Spinal cord (tissue), 9 donors: ENCODE measurements at regions not wholly inside any gene's neighbourhood (a gene's known extent, or its start where the extent isn't known, plus 50 kb on each side); places are given as distances from the start of the nearest gene placed in this dataset.
"Not testable (repeated sequence)": the region's sequence is repeated elsewhere in the genome, so short reads cannot be mapped to it uniquely, and the experiment has no call there.

Experiments used
- DNase-seq, 6 donors: peaks; one replicate each; pipeline versions ENCODE4 v3.0.0 to v3.0.0-alpha.2; 2013 to 2015; ENCODE audit warnings: low spot score in 6 of 6, low read depth in 4 of 6
- H3K27ac ChIP-seq: one replicate; pipeline ENCODE4 v1.5.1; 2013; ENCODE audit warnings: low read depth, low read length, control low read depth
- H3K27me3 ChIP-seq: one replicate; pipeline ENCODE4 v1.6.1; 2013; ENCODE audit warnings: low read length; ENCODE audit not compliant: control insufficient read depth, insufficient read depth
- H3K36me3 ChIP-seq: one replicate; pipeline ENCODE4 v1.6.1; 2013; ENCODE audit warnings: low read length; ENCODE audit not compliant: control insufficient read depth, insufficient read depth
- H3K4me1 ChIP-seq: one replicate; pipeline ENCODE4 v1.6.1; 2013; ENCODE audit warnings: low read length; ENCODE audit not compliant: control insufficient read depth, insufficient read depth
- H3K4me3 ChIP-seq: one replicate; pipeline ENCODE4 v1.5.1; 2013; ENCODE audit warnings: low read depth, low read length, control low read depth
- H3K9me3 ChIP-seq: one replicate; pipeline ENCODE4 v1.6.1; 2013; ENCODE audit warnings: low read length; ENCODE audit not compliant: control insufficient read depth, insufficient read depth
- WGBS: methylation state at CpG from one replicate; pipeline ENCODE4 v1.1.5; 2013; ENCODE audit warnings: missing lambda C conversion rate; ENCODE audit not compliant: insufficient coverage; 5-methylcytosine and 5-hydroxymethylcytosine counted together
- donor health status: healthy.

DNA sequence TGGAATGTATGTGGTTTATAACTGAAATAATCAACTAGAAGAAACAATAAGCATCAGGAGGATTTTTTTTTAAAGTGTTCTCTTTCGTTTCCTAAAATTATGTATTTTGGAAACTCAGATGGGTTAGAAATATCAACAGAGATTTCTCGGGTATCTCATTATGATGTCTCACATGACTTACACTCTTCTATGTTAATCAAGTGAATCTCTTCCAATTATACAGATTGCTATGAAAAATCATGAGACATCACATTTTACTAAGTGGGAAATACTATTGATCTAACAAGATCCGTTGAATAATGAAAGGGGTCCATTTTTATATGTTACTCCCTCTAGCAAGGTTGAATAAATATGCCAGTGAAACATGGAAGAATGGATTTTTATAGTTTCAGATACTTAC is 54.7 kb upstream of the NRIP1 start:
- H3K9me3 ChIP-seq: no peaks in the 10 kb centered on the region
- WGBS: no CpG with 5 or more reads among the region's 3 CpGs
- H3K36me3 ChIP-seq: no peaks in the 10 kb centered on the region
- H3K4me1 ChIP-seq: peaks cover 5% of the 10 kb centered on the region
- no peak overlapping the region for H3K27ac ChIP-seq
- DNase-seq: peak in 1 of 6 donors; percentile 62
- no peaks in the 10 kb centered on the region for H3K27me3 ChIP-seq
- no peak overlapping the region for H3K4me3 ChIP-seq

- H3K36me3 ChIP-seq: no peaks in the 10 kb centered on the region
- peaks cover 5% of the 10 kb centered on the region for H3K4me1 ChIP-seq
- no peak for DNase-seq
- peak overlapping the region; percentile 47 for H3K27ac ChIP-seq
- no peaks in the 10 kb centered on the region for H3K27me3 ChIP-seq
- WGBS: 78% methylated on average over 5 of the region's 5 CpGs
- no peak overlapping the region for H3K4me3 ChIP-seq
- H3K9me3 ChIP-seq: no peaks in the 10 kb centered on the region
Observed at GRCh38 chr21:15121097-15121654, 56.4 kb upstream of the NRIP1 start.

GRCh38 chr21:15121655-15122120 is 56.9 kb upstream of the NRIP1 start:
- 43% methylated on average over 3 of the region's 3 CpGs for WGBS
- H3K36me3 ChIP-seq: no peaks in the 10 kb centered on the region
- H3K27ac ChIP-seq: peak overlapping the region; percentile 47
- H3K4me1 ChIP-seq: peaks cover 5% of the 10 kb centered on the region
- no peaks in the 10 kb centered on the region for H3K27me3 ChIP-seq
- no peak overlapping the region for H3K4me3 ChIP-seq
- DNase-seq: peak in 2 of 6 donors; percentile 27 to 73
- H3K9me3 ChIP-seq: no peaks in the 10 kb centered on the region

DNA sequence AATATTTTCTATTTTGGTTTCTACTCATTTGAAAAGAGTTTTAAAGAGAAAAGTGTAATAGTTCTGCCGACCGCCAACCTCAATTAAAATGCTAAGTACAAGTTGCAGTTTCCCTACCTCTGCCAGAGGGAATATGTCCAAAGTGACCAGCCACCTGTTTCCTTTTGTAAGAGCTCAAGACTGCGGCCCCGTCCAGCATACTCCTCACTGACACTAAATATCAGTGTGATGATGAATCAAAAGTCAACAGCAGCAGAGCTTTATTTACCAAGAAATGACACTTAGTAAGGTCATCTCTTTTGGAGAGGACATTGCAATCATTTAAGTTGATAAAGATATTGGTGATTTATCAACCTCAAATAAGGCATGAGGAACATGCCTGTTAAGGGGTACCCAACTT is 57.4 kb upstream of the NRIP1 start:
- Histone ChIP-seq H3K27ac (no peak overlapping the region), H3K27me3 (no peaks in the 10 kb centered on the region), H3K9me3 (no peaks in the 10 kb centered on the region), H3K4me3 (no peak overlapping the region), H3K4me1 (peaks cover 5% of the 10 kb centered on the region), H3K36me3 (no peaks in the 10 kb centered on the region)
- DNase-seq: peak in 1 of 6 donors; percentile 20
- WGBS: no CpG with 5 or more reads among the region's 4 CpGs

DNA sequence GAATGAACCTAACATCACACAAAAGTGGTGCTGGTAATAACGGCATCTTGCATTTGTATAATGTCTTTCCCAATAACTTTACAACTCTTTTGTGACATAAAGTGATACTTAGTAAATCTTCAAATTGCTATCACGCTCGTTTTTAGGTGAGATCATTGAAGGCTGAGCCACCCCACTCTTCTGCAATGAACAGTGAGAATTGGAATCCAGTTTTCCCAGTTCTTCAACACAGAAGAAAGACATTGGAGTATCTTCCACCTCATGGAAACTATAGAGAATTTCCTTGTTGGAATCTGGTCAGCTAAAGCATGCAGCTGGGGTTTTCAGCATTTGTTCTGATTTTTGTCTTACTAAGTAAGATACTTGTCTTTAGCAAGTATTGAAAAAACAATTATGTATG is 59.9 kb upstream of the NRIP1 start:
- H3K36me3 ChIP-seq: no peaks in the 10 kb centered on the region
- no peak overlapping the region for H3K27ac ChIP-seq
- H3K27me3 ChIP-seq: no peaks in the 10 kb centered on the region
- H3K9me3 ChIP-seq: no peaks in the 10 kb centered on the region
- no peak for DNase-seq
- no CpG with 5 or more reads among the region's 3 CpGs for WGBS
- H3K4me3 ChIP-seq: no peak overlapping the region
- H3K4me1 ChIP-seq: peaks cover 5% of the 10 kb centered on the region

GRCh38 chr21:15126948-15127347 is 62.1 kb upstream of the NRIP1 start:
- 100% methylated on average over 2 of the region's 3 CpGs for WGBS
- Histone ChIP-seq H3K4me1 (no peaks in the 10 kb centered on the region), H3K27ac (no peak overlapping the region), H3K27me3 (no peaks in the 10 kb centered on the region), H3K9me3 (no peaks in the 10 kb centered on the region), H3K4me3 (no peak overlapping the region), H3K36me3 (no peaks in the 10 kb centered on the region)
- DNase-seq: no peak

DNA sequence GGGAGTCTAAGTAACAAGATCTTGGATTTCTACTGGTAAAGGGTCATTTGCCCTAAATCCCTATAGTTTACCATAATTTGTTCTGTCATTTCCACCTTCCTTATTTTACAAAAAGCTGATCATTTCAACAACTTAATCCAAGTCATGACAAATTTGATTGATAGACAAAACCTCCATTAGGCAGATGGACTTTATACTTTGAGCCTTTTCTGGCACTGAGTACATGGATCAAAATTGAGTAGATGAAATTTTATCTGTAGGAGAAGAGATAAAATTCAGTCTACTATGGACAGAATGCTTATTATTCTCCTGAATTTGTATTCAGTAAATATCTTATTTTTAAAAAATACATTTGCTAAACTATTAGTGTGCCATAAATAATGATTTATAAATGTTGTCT is 62.6 kb upstream of the NRIP1 start:
- H3K4me1 ChIP-seq: no peaks in the 10 kb centered on the region
- DNase-seq: no peak
- H3K4me3 ChIP-seq: no peak overlapping the region
- no peaks in the 10 kb centered on the region for H3K9me3 ChIP-seq
- H3K36me3 ChIP-seq: no peaks in the 10 kb centered on the region
- no peak overlapping the region for H3K27ac ChIP-seq
- no peaks in the 10 kb centered on the region for H3K27me3 ChIP-seq

- no CpG with 5 or more reads among the region's 1 CpG for WGBS
- H3K27me3 ChIP-seq: no peaks in the 10 kb centered on the region
- H3K9me3 ChIP-seq: no peaks in the 10 kb centered on the region
- H3K4me3 ChIP-seq: no peak overlapping the region
- no peaks in the 10 kb centered on the region for H3K36me3 ChIP-seq
- no peak for DNase-seq
- no peaks in the 10 kb centered on the region for H3K4me1 ChIP-seq
- H3K27ac ChIP-seq: no peak overlapping the region
Observed at GRCh38 chr21:15128267-15128666, 63.5 kb upstream of the NRIP1 start.

DNA sequence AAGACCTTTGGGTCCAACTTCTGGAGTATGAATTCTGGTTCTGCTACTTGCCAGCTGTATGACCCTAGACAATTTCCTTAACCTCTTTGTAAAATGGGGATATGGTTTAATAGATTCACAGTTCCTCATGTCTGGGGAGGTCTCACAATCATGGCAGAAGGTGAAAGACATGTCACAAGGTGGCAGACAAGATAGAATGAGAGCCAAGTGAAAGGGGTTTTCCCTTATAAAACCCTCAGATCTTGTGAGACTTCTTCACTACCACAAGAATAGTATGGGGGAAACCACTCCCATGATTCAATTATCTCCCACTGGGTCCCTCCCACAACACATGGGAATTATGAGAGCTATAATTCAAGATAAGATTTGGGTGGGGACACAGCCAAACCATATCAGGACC is 63.9 kb upstream of the NRIP1 start:
- H3K36me3 ChIP-seq, H3K27me3 ChIP-seq, H3K4me3 ChIP-seq, H3K27ac ChIP-seq, DNase-seq, H3K4me1 ChIP-seq, H3K9me3 ChIP-seq: not testable (repeated sequence)

DNA sequence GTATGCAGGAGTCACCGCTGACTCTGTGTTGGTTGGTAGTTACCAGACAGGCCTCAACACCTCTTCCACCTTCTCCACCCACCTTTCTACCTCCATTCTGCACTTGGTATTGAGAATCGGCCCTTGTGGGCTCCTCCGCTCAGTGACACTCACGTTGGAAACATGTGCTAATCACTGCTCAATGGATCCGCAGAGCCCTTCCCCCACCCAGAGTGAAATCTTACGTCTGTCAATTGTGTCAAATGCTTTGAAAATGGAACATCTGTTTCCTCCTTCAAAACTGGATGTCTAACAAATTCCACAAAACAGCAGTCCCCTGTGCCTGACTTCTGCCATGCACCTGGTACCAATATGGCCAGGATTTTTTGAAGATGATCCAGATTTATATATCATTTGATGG is 65.5 kb upstream of the NRIP1 start:
- H3K27me3 ChIP-seq: no peaks in the 10 kb centered on the region
- H3K4me3 ChIP-seq: no peak overlapping the region
- H3K27ac ChIP-seq: no peak overlapping the region
- no peaks in the 10 kb centered on the region for H3K4me1 ChIP-seq
- H3K9me3 ChIP-seq: no peaks in the 10 kb centered on the region
- whole genome bisulfite sequencing: 68% methylated on average over 6 of the region's 6 CpGs
- DNase-seq: no peak
- H3K36me3 ChIP-seq: no peaks in the 10 kb centered on the region
